Fibroblast of skin of left biceps (primary cell): ENCODE measurements at regions not wholly inside any gene's neighbourhood (a gene's known extent, or its start where the extent isn't known, plus 50 kb on each side); places are given as distances from the start of the nearest gene placed in this dataset.
"Not testable (repeated sequence)": the region's sequence is repeated elsewhere in the genome, so short reads cannot be mapped to it uniquely, and the experiment has no call there.

Experiments used
- DNase-seq, 2 experiments: peaks; one replicate each; pipeline ENCODE4 v3.0.0-alpha.2; 2013; ENCODE audit warnings: low read depth in 2 of 2

DNA sequence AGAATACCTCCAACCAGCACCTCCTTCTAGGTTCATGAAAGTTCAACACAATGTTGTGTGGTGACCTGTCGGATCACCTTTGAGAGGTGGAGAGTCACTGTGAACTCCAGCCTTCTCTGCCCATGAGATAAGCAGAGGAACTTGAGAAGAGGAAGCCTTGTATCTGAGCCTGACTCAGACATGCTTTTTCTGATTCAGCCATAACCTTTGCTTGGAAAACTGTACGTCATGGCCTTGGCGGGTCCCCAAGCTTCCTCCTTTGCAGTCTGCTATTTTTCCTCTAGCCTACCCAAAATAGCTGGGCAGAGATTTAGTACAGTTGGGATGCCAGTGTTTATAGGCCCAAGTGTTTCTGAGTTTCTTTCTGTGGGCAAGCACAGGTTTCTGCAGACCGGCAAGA lies 274.7 kb downstream of the CETN3 start:
- no peak for DNase-seq

DNA sequence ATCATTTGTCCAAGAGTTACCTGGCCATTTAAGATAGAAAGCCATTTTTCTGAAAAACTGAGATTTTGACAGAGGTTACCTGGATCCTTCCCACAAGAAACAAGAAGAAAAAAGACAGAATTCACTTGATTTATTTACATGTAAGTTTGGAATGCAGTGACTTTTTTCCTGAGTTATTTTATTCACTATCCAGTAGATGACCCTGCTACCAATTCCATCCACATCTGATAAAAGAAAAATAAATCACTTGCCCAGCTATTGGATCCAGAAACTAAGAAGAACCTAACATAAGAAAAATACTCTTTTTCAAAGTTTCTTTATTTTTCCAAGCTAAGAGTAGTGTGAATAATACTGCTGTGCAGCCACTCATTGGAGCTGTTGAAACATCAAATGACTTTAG lies 275.2 kb downstream of the CETN3 start:
- DNase-seq: no peak

DNA sequence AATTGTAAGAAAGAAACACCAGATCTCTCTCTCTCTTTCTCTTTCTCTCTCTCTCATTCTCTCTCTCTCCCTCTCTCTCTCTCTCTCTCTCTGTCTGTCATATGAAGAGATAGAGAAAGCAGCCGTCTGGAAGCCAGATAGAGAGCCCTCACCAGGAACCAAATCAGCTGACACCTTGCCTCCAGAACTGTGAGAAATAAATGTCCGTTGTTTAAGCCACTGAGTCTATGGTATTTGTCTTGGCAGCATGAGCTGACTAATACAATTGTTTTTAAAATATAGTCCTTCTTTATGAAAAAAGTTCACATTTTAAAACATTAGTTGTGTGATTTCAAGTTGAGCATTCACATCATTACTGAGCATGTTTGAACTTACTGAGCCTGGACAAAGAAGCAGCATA lies 275.6 kb downstream of the CETN3 start:
- no peak for DNase-seq

DNA sequence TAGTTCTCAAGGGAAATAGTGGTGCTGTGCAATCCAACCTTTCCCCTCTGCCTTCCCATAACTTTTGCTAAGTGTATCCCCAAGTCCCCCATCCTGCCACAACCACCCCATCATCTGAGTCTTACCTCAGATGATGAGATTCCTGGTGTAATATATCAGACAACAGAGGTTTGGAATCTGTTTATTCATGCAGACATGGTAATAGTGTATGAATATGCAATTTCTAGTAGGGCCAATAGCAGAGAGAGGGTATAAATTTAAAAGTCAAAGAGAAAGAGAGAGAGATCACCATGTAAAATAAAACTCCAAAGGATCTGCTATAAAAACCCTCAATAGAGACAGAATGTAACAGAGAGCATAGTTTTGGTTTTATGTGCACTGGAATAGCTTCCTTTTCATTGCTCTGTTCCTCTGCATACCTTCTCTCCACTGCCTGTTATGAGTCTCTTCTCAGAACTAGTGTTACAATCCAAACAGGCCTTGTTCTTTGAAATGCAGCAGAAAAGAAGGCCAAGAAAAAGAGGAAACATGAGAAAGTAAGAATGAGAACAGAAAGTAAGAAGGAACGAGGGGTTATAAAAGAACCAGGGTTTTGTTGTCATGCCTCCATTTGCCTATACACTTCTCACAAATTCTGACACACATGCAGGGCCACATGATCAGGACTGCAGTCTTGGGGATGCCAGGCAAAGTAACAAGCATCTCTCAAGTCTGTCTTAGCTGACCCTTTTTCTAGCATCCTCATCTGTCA lies 278.0 kb downstream of the CETN3 start:
- no peak for DNase-seq

DNA sequence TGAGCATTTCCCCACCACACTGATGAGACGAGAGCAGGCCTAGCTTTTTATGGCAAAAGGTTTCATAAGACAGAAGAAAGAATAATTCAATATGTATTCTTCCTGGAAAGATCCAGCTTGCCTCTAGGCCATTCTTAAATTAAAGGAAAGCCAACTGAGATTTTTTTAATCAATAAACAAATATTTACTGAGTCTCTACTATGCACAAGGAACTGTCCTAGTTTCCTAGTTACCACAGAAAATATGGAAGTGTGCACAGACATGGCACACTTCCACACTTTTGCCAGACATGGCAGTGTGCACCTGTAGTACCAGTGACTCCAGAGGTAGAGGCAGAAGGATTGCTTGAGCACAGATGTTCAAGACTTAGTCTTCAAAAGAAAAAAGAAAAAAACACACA lies 281.0 kb downstream of the CETN3 start:
- no peak for DNase-seq

DNA sequence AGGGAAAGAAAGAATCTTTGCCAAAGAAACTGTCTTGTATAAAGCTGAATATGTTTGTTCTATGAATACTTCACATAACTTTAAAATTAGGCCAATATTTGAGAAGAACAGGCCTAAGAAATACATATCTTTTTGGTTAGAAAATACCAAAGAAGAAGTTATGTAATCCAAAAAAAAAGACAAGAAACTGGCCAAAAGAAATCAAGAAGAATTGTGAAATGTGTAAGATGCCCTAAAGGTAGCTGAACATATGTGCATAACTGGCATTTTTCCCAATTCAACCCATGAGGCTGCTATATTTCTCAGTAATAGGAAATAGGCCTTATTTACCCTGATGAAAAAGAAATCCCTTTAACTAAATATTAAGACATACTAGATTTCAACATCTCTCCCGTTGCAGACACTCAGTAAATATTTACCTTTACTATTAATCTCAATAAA lies 290.0 kb downstream of the CETN3 start:
- peak; percentile 36 to 43 for DNase-seq

DNA sequence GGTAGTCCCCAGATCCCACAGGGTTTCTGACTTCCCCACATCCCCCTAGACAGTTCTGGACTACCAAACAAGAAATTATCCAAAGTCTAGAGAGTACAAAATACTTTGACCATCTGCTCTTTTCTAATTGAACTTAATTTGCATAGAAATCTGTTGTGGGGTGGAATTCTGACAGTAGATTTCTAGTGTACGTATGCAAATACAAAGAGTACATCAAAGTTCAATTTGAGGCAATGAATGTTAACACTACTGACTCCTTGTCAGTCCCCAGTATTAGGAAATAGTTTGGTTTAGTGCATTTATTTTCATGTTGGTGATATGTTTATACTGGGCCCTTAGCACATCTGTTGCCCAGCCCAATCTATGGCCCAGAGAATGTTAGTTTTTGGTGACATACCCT lies 292.6 kb downstream of the CETN3 start:
- DNase-seq: no peak

DNA sequence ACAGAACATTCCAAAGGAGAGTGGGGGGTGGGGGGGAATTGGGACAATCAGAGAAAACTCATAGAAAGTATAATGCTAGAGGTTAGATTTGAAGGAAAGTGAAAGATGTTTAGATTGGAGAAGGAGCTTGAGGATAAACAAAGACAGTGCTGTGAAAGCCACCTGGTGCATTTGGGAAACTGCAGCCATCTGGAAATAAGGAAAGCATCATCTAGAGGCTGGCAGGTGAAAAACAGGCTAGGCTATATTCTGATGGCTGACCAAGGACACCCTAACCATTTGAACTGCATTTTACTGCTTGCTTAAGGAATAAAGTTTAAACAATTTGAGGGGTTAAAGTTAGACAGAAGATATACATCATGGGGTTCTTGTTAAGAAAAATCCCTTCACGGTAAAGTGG lies 296.4 kb downstream of the CETN3 start:
- DNase-seq: no peak

DNA sequence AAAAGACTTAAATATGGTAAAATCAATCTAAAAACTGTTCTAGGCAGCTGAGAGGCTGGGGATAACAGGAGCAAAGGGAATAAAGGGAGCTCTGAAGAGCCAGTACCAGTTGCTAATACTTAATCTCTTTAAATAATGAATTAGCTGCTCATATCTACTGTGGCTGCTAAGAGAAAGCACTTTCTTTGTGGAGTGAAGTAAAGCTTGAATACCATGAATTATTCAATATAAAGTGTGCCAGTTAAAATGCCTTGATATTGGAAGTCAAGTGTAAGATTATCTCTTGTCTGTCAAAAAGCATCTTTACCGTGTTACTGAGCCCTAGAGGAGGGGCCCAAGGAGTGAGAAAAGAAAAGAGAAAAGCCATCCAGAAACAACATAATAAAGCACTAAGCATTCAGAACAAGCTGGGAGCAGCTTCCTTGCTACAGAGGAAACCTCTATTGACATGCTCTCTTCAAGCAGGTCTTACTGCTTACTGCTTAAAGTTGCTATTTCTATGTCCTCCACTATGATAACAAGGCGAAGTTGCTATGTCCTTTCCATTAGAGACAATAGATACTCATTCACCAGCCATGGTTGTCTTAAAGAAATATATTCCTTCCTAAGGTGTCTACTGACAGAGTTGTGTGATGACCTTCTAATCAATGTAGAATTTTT lies 297.4 kb downstream of the CETN3 start:
- DNase-seq: no peak

DNA sequence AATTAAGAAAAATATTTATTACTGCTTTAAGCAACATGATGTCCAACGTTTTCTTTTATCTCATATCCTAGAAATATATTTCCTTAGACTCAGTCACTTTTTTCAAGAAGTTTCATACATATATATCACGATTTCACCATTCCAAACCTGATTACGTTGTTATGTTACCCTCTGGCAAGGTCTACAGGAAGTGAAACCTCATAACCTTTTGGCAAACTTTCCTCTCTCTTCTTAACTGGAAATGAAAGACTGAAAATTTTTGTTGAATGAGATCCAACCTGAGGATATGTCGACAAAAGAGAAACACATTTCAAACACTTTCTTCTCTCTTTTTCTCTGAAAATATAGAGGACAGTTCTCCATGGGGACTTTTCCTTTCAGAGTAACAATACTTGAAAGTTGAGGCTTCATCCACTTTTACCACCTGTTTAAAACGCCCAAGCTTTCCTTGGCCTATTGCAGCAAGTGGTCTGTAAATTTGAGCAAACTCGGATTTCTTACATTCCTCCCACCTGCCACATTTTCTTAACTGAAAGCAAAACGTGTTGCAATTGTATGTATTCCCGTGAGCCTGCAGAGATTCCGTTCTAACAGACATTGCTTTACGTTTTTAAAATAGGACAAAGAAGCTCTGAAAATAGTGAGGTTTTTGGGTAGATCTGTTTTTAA lies 298.1 kb downstream of the CETN3 start:
- DNase-seq: no peak

DNA sequence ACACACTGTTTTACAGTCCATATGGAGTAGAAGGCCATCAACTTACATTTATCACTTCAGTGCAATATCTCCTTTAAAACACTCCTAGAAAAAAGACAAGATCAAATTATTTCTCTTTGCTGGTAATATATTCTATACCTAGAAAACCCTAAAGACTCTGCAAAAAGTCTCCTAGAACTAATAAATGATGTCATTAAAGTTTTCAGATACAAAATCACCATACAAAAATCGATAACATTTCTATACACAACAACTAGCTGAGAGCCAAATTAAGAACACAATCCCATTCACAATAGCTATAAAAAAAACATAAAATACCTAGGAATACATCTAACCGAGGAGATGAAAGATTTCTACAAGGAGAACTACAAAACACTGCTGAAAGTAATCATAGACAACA lies 300.3 kb downstream of the CETN3 start:
- DNase-seq: no peak

DNA sequence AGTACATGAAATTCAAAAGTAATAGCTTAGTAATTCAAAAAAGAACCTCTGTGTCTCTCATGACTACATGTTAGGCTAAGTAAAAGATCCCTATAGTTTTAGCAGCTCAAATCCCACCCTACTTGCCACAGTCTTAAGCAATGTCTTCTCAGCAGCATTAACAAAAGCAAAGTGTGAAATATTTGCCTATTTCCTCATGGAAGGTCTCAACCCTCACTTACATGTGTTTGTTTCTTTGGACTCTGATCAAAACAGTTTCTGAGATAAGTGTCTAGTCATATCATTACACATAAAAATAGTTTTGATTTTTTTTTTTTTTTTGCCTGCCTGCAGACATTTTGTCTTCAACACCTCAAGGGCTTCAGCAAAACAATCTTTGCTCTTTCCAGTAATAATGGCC lies 310.5 kb downstream of the CETN3 start:
- no peak for DNase-seq

DNA sequence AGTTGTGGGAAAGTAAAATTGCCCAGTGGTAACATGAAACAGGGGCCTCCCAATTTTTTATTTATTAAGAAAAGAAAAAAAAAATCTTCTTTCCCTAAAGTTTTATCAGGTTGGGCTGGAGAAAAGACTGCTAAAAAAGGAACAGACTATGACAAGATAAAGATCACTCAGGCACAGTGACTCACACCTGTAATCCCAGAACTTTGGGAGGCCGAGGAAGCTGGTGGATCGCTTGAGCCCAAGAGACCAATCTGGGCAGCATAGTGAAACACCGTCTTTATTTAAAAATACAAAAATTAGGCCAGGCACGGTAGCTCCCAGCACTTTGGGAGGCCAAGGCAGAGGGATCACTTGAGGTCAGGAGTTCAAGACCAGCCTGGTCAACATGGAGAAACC lies 312.5 kb downstream of the CETN3 start:
- no peak for DNase-seq

DNA sequence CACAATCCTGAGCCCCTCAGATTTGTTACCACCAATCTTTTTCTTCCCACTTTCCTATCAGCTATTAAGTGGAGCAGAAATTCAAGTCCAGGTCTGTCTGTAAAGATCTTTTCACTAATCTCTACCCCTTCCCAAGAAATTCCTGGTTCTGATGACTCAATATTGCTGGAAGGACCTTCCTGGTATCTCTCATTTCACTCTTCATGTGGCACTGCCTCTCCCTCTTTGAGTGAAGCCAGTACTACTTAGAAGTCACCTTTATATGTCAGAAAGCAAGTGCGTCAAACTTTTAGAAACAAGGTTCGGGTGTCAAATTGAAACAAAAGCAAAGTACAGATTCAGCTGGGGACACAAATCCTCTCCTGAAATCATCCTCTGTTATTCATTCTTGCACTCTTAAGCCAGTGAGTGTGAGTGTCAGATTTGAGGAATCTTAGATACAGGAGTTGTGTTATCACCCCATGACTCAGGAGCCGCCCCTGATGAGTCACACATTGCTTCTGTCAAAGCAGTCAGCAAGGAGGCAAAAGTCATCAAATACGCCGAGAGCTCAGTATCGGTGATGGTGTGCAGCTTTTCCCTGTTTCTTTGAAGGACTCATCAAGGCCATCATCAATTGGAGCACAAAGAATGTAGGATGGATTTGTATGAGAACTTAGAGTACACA lies 313.0 kb downstream of the CETN3 start:
- DNase-seq: peak; percentile 55 to 66

DNA sequence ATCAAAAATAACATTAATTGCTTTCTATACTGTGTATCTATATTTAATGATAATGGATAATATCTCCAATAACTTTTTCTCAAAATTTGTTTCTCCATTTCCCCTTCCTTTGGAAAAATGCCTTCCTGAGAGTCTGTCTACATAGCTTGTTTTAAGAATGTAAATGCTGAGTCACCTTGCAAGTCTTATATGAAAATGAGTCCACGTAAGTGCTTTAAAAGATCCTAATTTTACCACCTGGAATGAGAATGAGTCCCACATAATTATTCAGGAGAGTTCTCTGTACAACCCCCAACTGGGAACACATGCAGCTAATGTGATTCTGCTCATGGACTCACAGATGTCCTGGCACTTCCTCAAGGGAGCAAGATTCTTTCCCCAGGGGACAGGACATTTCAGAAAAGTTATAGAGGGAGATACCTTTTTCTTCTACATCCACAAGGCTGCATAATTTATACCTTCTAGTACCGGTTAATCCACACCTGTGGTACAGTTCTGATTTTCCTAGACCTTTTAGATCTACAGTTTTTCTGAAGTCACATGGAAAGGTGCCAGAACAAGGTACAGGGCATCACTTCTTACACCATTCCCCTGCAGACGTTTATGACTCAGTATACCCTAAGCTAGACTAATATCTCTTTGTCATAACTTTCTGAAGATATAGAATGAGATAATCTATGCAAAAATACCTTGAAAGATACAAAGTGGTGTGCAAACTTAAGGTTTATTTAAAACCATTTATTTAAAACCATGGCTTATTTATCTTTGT lies 314.1 kb downstream of the CETN3 start:
- DNase-seq: no peak

DNA sequence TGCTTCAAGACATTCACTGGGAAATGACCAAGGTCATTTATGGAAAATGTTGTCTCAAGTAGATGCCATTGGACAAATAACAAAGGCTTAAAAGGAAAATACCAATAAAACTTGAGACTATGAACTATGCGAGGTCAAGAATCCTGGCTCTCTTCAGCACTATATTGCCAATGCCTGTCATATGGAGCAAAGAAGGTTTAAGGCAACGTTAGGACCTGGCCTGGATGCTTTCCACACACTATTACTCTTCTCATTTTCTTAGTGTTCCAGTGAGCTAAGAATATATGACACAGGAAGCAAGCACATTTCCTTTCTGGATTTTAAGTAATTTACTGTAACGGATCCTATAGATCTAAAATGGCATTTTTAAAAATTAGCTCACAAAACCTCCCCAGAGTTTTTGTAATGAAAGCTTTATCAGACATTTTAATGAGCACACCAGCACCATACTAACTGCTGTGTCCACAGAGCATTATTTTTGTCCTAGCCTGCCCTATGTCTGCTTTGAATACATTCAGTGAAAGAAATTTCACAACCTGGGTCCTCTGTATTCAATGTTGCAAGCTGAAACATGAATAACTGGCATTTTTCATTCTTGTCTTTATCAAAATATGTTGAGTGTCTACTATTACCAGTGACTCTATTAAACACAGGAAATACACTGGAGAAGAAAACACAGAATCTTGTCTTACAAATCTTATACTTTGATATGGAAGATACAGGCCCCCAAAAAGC lies 315.6 kb downstream of the CETN3 start:
- no peak for DNase-seq

DNA sequence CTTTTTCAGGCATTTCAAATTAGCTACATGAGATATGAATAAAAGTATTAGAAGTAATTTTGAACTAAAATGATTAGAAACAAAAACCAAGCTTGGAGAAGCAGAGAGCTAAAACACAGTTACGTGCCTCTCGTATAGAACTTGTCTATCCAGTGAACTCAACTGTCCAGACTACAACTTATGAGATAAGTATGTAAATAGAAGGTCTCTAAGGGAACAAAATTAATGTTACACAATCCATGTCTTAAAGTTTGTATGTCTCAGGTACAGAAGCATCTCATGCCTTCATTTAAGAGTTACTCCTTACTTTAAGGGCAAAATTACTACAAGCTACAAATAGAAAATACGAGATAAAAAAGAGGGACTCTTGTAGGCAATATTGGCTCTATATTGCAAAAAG lies 316.8 kb downstream of the CETN3 start:
- no peak for DNase-seq

DNA sequence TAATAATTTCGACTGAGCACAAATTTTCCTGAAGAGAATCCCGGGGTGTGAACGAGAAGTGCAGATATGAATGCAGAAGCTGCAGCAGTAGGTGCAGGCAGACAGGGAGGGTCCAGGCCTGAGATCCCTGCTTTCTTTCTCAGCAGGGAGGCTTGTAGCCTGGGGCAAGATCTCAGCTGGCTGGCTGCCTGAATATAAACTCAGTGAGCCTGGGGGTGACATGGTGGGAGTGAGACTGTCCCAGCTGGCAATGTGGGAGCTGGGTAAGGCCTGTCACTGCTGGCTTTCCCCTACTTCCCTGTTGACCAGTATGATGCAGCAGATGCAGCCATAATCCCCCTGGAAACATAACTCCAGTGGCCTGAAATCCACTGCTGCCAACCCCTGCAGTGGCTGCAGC lies 325.2 kb downstream of the CETN3 start:
- DNase-seq: no peak

DNA sequence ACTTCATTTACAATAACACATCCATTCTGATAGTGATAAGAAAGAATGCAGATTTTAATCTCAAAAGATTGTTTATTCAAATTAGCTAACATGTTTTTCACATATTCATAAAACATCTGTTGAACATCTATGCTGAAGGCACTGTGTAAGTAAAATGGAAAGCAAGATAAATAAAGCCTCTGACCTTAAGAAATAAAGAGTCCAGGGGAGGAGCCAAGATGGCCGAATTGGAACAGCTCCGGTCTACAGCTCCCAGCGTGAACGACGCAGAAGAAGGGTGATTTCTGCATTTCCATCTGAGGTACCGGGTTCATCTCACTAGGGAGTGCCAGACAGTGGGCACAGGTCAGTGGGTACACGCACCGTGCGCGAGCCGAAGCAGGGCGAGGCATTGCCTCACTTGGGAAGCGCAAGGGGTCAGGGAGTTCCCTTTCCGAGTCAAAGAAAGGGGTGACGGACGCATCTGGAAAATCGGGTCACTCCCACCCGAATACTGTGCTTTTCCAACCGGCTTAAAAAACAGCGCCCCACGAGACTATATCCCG lies 336.5 kb downstream of the CETN3 start:
- not testable (repeated sequence) for DNase-seq

DNA sequence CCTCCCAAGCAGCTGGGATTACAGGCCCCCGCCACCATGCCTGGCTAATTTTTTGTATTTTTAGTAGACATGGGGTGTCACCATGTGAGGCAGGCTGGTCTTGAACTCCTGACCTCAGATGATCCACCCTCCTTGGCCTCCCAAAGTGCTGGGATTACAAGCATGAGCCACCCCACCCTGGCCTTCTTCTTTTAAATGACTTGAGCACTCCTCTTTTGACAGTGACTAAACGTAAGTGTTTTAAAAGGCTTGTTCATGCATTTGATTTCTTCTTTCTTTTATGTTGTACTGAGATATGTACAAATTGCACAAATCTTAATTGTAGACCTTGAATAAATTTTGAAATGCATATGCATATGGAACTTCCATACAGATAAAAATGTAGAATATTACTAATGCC lies 337.9 kb downstream of the CETN3 start:
- DNase-seq: no peak

DNA sequence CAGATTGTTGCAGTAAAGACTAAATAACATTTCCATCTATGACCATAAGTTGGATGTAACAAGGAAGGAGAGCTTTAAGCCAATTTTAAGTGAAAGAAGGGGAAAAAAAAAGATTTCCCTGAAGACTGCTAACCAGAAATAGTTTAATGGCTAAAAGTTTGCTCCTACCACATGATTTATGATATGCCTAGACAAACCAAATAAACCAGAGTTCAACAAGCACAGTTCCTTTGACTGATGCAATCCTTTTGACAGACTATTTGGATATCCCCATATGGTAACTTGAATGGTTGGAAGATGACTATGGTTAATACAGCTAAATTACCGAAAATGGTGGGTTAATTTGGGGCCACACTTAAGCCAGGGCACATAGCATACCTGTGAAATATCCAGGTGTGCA lies 338.5 kb downstream of the CETN3 start:
- peak in 1 of 2 experiments; percentile 23 for DNase-seq
